ENCODE measurements at regions not wholly inside any gene's neighbourhood (a gene's known extent, or its start where the extent isn't known, plus 50 kb on each side); places are given as distances from the start of the nearest gene placed in this dataset.

GRCh38 chr3:146975476-146975875 is 370.3 kb upstream of the PLSCR5 start:
- ChIA-PET POLR2A (no interaction called here), CTCF (no interaction called here)
- no peak overlapping the region for H3K27ac ChIP-seq (ENCODE audit: low read depth, low read length)
- no peaks in the 10 kb centered on the region for H3K27me3 ChIP-seq (ENCODE audit: control insufficient read depth, insufficient read depth, low read length)
- no peak for DNase-seq (ENCODE audit: low read depth, low spot score)
- TF ChIP-seq CTCF (IDR thresholded peaks at IDR 0.05; ENCODE audit: low read depth, low read length) = no peak
- H3K9me3 ChIP-seq (ENCODE audit: control insufficient read depth, insufficient read depth, low read length) = no peaks in the 10 kb centered on the region
- no peak overlapping the region for H3K4me3 ChIP-seq (ENCODE audit: low read depth, low read length)

- no peak for TF ChIP-seq CTCF (IDR thresholded peaks at IDR 0.05; ENCODE audit: low read depth, low read length)
- DNase-seq (ENCODE audit: low read depth, low spot score) = no peak
- CTCF ChIA-PET = no interaction called here
- POLR2A ChIA-PET = no interaction called here
- Histone ChIP-seq H3K9me3 (ENCODE audit: control insufficient read depth, insufficient read depth, low read length) (no peaks in the 10 kb centered on the region), H3K27me3 (ENCODE audit: control insufficient read depth, insufficient read depth, low read length) (no peaks in the 10 kb centered on the region), H3K4me3 (ENCODE audit: low read depth, low read length) (no peak overlapping the region), H3K27ac (ENCODE audit: low read depth, low read length) (no peak overlapping the region)
Measured at GRCh38 chr3:146975032-146975431, 369.9 kb upstream of the PLSCR5 start.

- POLR2A ChIA-PET = no interaction called here
- no peak for DNase-seq (ENCODE audit: low read depth, low spot score)
- H3K4me3 ChIP-seq (ENCODE audit: low read depth, low read length) = no peak overlapping the region
- no peak for TF ChIP-seq CTCF (IDR thresholded peaks at IDR 0.05; ENCODE audit: low read depth, low read length)
- H3K27ac ChIP-seq (ENCODE audit: low read depth, low read length) = no peak overlapping the region
- H3K27me3 ChIP-seq (ENCODE audit: control insufficient read depth, insufficient read depth, low read length) = no peaks in the 10 kb centered on the region
- CTCF ChIA-PET = no interaction called here
- H3K9me3 ChIP-seq (ENCODE audit: control insufficient read depth, insufficient read depth, low read length) = no peaks in the 10 kb centered on the region
Measured at GRCh38 chr3:146974001-146974400, 368.9 kb upstream of the PLSCR5 start.

GRCh38 chr3:146972726-146973125 is 367.6 kb upstream of the PLSCR5 start:
- no peak for TF ChIP-seq CTCF (IDR thresholded peaks at IDR 0.05; ENCODE audit: low read depth, low read length)
- H3K27ac ChIP-seq (ENCODE audit: low read depth, low read length) = no peak overlapping the region
- H3K4me3 ChIP-seq (ENCODE audit: low read depth, low read length) = no peak overlapping the region
- no peaks in the 10 kb centered on the region for H3K9me3 ChIP-seq (ENCODE audit: control insufficient read depth, insufficient read depth, low read length)
- DNase-seq (ENCODE audit: low read depth, low spot score) = no peak
- CTCF ChIA-PET = no interaction called here
- POLR2A ChIA-PET = no interaction called here
- H3K27me3 ChIP-seq (ENCODE audit: control insufficient read depth, insufficient read depth, low read length) = no peaks in the 10 kb centered on the region

- H3K4me3 ChIP-seq (ENCODE audit: low read depth, low read length) = no peak overlapping the region
- POLR2A ChIA-PET = no interaction called here
- H3K27me3 ChIP-seq (ENCODE audit: control insufficient read depth, insufficient read depth, low read length) = no peaks in the 10 kb centered on the region
- TF ChIP-seq CTCF (IDR thresholded peaks at IDR 0.05; ENCODE audit: low read depth, low read length) = no peak
- CTCF ChIA-PET = no interaction called here
- H3K9me3 ChIP-seq (ENCODE audit: control insufficient read depth, insufficient read depth, low read length) = no peaks in the 10 kb centered on the region
- H3K27ac ChIP-seq (ENCODE audit: low read depth, low read length) = no peak overlapping the region
- DNase-seq (ENCODE audit: low read depth, low spot score) = no peak
Measured at GRCh38 chr3:146970236-146970635, 365.1 kb upstream of the PLSCR5 start.
